ENCODE measurements at regions not wholly inside any gene's neighbourhood (a gene's known extent, or its start where the extent isn't known, plus 50 kb on each side); places are given as distances from the start of the nearest gene placed in this dataset.
A peak's percentile ranks its signal among the peaks of the same experiment; 100 is the strongest.

DNA sequence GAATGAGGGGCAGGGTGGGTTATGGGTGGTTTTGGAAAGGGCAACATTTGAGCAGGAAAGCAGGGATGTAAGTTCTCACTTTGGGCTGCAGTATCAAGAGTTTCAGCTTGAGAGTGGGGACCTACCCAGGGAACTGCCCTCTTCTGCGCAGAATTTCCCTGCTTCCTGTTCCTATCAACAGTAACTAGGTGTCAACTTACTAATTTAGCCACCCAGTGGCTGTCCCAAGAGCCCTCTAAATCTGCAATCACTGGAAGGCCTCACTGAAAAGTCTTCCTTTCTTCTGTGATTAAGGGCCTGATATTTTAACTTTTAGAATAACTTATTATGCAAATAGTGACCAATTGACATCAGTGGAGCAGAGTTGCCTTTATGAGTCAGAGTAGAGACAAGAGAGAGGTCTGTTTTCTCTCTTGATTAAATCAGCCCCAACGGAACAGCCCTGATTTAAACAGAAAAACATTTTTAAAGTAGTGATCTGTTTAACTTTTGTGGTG lies 118.2 kb upstream of the RIPOR2 start:
- TF ChIP-seq POLR2AphosphoS5 (IDR thresholded peaks at IDR 0.05) (no peak), POLR2A (IDR thresholded peaks at IDR 0.05) (no peak)
- TF ChIP-seq, protein P1, sequence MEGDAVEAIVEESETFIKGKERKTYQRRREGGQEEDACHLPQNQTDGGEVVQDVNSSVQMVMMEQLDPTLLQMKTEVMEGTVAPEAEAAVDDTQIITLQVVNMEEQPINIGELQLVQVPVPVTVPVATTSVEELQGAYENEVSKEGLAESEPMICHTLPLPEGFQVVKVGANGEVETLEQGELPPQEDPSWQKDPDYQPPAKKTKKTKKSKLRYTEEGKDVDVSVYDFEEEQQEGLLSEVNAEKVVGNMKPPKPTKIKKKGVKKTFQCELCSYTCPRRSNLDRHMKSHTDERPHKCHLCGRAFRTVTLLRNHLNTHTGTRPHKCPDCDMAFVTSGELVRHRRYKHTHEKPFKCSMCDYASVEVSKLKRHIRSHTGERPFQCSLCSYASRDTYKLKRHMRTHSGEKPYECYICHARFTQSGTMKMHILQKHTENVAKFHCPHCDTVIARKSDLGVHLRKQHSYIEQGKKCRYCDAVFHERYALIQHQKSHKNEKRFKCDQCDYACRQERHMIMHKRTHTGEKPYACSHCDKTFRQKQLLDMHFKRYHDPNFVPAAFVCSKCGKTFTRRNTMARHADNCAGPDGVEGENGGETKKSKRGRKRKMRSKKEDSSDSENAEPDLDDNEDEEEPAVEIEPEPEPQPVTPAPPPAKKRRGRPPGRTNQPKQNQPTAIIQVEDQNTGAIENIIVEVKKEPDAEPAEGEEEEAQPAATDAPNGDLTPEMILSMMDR (IDR thresholded peaks at IDR 0.05): no peak
- DNase-seq (ENCODE audit: low spot score): no peak
- peak overlapping the region in 1 of 2 donors; percentile 1 for H3K27ac ChIP-seq
- 63% methylated on average over 2 of the region's 2 CpGs for WGBS
- no peaks in the 10 kb centered on the region for H3K27me3 ChIP-seq (replicated peaks; ENCODE audit: insufficient read depth)
- H3K4me3 ChIP-seq: no peak overlapping the region
- no peaks in the 10 kb centered on the region for H3K36me3 ChIP-seq
- intact Hi-C loops (cut with DNase I): no loop called here
- peaks cover 5% of the 10 kb centered on the region for H3K4me1 ChIP-seq (replicated peaks)
- H3K9me3 ChIP-seq: no peaks in the 10 kb centered on the region

DNA sequence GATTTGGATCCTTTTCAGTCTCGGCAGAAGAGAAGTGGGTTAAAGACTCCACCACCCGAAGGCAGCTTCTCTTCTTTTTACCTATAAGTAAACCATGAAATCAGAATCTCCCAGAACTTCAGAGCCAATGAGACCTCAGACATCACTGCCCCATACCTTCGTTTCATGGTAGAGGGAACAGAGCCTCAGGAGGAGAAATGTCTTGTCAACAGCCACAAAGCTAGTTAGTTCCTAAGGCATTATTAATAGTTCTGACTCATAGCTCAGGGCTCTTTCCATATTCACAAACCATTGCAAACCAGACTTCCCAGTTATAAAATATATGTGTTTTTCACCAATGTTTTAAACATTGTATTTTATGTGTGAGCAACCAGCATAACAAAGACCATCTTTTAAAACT lies 118.7 kb upstream of the RIPOR2 start:
- Histone ChIP-seq H3K36me3 (no peaks in the 10 kb centered on the region), H3K27me3 (replicated peaks; ENCODE audit: insufficient read depth) (no peaks in the 10 kb centered on the region), H3K4me3 (no peak overlapping the region), H3K4me1 (replicated peaks) (peaks cover 5% of the 10 kb centered on the region), H3K9me3 (no peaks in the 10 kb centered on the region), H3K27ac (peak overlapping the region in 1 of 2 donors; percentile 1)
- intact Hi-C loops (cut with DNase I): no loop called here
- TF ChIP-seq POLR2A (IDR thresholded peaks at IDR 0.05) (no peak), POLR2AphosphoS5 (IDR thresholded peaks at IDR 0.05) (no peak)
- TF ChIP-seq, protein P1 (IDR thresholded peaks at IDR 0.05): no peak
- WGBS: 73% methylated on average over 3 of the region's 3 CpGs
- no peak for DNase-seq (ENCODE audit: low spot score)

DNA sequence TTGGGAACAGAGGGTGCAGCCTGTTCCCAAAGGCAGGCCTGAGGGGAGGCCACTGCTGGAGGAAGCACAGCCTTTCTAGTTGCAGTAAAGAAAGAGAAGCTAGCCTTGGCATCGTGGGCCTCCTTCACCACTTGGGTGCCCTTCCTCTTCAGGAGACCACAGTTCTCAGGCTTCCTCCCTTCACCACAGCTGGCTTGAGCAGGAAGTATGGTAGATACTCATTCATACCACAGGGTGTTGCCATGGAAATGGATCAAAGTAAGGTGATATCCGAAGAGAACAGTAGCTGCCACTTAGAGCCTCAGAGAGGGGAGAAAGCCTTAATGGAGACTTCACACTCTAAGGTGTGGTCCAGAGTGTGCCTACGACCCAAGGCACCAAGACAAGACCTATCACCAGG lies 120.4 kb upstream of the RIPOR2 start:
- Histone ChIP-seq H3K36me3 (no peaks in the 10 kb centered on the region), H3K4me1 (replicated peaks) (no peaks in the 10 kb centered on the region), H3K9me3 (no peaks in the 10 kb centered on the region), H3K27me3 (replicated peaks; ENCODE audit: insufficient read depth) (no peaks in the 10 kb centered on the region), H3K4me3 (no peak overlapping the region), H3K27ac (no peak overlapping the region)
- TF ChIP-seq, protein P1 (IDR thresholded peaks at IDR 0.05): no peak
- TF ChIP-seq POLR2AphosphoS5 (IDR thresholded peaks at IDR 0.05): no peak
- 76% methylated on average over 3 of the region's 3 CpGs for WGBS
- DNase-seq (ENCODE audit: low spot score): no peak
- intact Hi-C loops (cut with DNase I): no loop called here

DNA sequence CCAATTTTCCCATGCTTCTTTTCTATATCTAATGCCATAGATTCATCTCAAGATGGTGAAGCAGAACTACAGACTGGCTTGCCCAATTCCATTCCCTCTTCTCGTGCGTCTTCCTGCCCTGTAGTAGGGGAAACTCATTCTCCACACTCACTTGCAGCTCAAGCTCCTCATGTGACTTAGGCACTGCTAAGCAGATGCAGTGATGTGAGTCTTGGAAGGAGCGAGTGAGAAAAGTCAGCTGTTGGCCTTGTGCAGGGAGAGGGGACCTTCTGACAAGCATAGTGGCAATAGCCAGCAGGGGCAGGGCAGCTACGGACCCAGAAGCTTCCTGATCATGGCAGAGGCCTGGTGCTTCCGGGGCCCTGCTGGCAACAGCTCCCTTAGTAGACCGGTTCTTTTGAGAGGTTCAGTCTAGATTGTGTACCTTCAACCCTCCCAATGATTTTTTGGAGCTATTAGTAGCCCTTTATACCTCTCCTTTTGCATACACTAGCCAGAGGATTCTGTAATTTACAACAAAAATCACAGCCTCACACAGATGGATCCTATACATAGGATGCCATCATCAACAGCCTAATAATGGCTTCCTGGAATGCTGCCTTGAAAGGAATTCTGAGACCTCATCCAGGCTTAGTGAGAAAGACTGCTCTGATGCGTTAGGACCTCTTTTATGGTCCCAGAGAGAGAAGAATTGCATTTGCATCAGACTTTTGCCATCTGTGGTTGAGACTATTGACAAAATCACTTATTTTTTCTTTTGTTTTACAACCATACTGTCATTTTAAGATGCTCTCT lies 121.5 kb upstream of the RIPOR2 start:
- 78% methylated on average over 7 of the region's 7 CpGs for WGBS
- Histone ChIP-seq H3K36me3 (no peaks in the 10 kb centered on the region), H3K27me3 (replicated peaks; ENCODE audit: insufficient read depth) (no peaks in the 10 kb centered on the region), H3K27ac (no peak overlapping the region), H3K9me3 (no peaks in the 10 kb centered on the region), H3K4me1 (replicated peaks) (no peaks in the 10 kb centered on the region), H3K4me3 (no peak overlapping the region)
- no peak for TF ChIP-seq POLR2A (IDR thresholded peaks at IDR 0.05)
- TF ChIP-seq POLR2AphosphoS5 (IDR thresholded peaks at IDR 0.05): no peak
- TF ChIP-seq, protein P1 (IDR thresholded peaks at IDR 0.05): no peak
- intact Hi-C loops (cut with DNase I): no loop called here
- no peak for DNase-seq (ENCODE audit: low spot score)

DNA sequence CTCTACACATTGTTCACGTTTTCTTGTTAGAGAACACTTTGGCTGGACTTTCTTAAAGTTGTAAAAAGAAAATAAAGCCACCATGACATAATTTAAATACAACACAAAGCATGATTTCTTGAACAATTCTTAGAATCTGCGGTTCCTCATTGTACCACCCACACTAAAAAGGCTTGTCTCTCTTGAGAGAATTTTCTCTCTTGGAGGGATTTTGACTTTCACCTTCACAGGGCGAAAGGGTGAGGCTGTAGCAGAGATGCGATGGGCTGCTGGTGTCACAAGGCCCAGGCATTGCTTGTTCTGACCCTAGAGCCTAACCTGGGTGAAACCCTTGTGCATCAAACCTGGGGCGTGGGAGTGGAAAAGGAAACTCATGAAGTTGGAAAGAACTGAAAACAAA lies 122.7 kb upstream of the RIPOR2 start:
- no peak overlapping the region for H3K4me3 ChIP-seq
- no peaks in the 10 kb centered on the region for H3K27me3 ChIP-seq (replicated peaks; ENCODE audit: insufficient read depth)
- no peaks in the 10 kb centered on the region for H3K4me1 ChIP-seq (replicated peaks)
- WGBS: 91% methylated on average over 5 of the region's 5 CpGs
- H3K9me3 ChIP-seq: no peaks in the 10 kb centered on the region
- H3K36me3 ChIP-seq: no peaks in the 10 kb centered on the region
- intact Hi-C loops (cut with DNase I): no loop called here
- TF ChIP-seq POLR2AphosphoS5 (IDR thresholded peaks at IDR 0.05): no peak
- TF ChIP-seq, protein P1 (IDR thresholded peaks at IDR 0.05): no peak
- no peak for TF ChIP-seq POLR2A (IDR thresholded peaks at IDR 0.05)
- H3K27ac ChIP-seq: no peak overlapping the region
- no peak for DNase-seq (ENCODE audit: low spot score)
